H1 (cell line): ENCODE measurements at regions not wholly inside any gene's neighbourhood (a gene's known extent, or its start where the extent isn't known, plus 50 kb on each side); places are given as distances from the start of the nearest gene placed in this dataset.

ENCODE experiments used
- CTCF ChIA-PET: fragments of 300-600 bp; sonication (Branson Sonifier 250); formaldehyde crosslinking; loops from one replicate; lab custom pipeline; 2021; ENCODE audit not compliant: partially characterized antibody; lab: Charles Lee
- POLR2A ChIA-PET: fragments of 300-600 bp; sonication (Branson Sonifier 250); formaldehyde crosslinking; loops from one replicate; lab custom pipeline; 2021; ENCODE audit warnings: inconsistent platforms; ENCODE audit not compliant: partially characterized antibody; lab: Charles Lee
- DNase-seq, 2 experiments: peaks; one replicate each; pipeline versions ENCODE4 v3.0.0 to v3.0.0-alpha.2; 2010 to 2022; ENCODE audit warnings: low spot score in 2 of 2, low read depth in 1 of 2, mixed read lengths in 1 of 2
- FAIRE-seq: peaks from 2 replicates; lab custom pipeline; 2011; peaks lifted over from hg19 to GRCh38; lab: Jason Lieb, UNC
- H2AFZ ChIP-seq: 2 replicates; pipeline ENCODE4 v1.8.1; 2012; ENCODE audit warnings: low read length, inconsistent platforms
- H2AK5ac ChIP-seq: 2 replicates; pipeline ENCODE4 v1.6.1; 2013; ENCODE audit warnings: low read depth, low read length
- H2BK120ac ChIP-seq: replicated peaks from 2 replicates; pipeline ENCODE3; 2013; ENCODE audit warnings: low read depth, low read length, inconsistent platforms
- H2BK12ac ChIP-seq: 2 replicates; pipeline ENCODE4 v1.6.1; 2013; ENCODE audit warnings: low read depth, low read length
- H2BK15ac ChIP-seq: 2 replicates; pipeline ENCODE4 v1.6.1; 2013; ENCODE audit warnings: low read length
- H2BK20ac ChIP-seq: 2 replicates; pipeline ENCODE4 v1.6.1; 2013; ENCODE audit warnings: low read length
- H2BK5ac ChIP-seq: 2 replicates; pipeline ENCODE4 v1.6.1; 2013; ENCODE audit warnings: low read depth, low read length
- H3K14ac ChIP-seq: 2 replicates; pipeline ENCODE4 v1.6.1; 2013; ENCODE audit warnings: inconsistent platforms; ENCODE audit not compliant: insufficient read length
- H3K18ac ChIP-seq: 2 replicates; pipeline ENCODE4 v1.6.1; 2013; ENCODE audit warnings: low read length; ENCODE audit errors: extremely low read depth
- H3K23ac ChIP-seq: 2 replicates; pipeline ENCODE4 v1.6.1; 2013; ENCODE audit warnings: inconsistent platforms; ENCODE audit not compliant: insufficient read length
- H3K23me2 ChIP-seq: 2 replicates; pipeline ENCODE4 v1.6.1; 2013; ENCODE audit warnings: low read depth, low read length
- H3K27ac ChIP-seq: 2 replicates; pipeline ENCODE4 v1.6.1; 2011; ENCODE audit warnings: low read depth, low read length, inconsistent platforms
- H3K27me3 ChIP-seq, 4 experiments: replicated peaks in 1 of 4; 1 replicate in 1 of 4; 2 replicates in 3 of 4; pipeline versions ENCODE4 v1.6.1 to v1.8.1; 2011 to 2013; ENCODE audit warnings: low read length in 3 of 4, mild to moderate bottlenecking in 3 of 4, inconsistent platforms in 2 of 4, mixed read lengths in 2 of 4, moderate library complexity in 1 of 4; ENCODE audit not compliant: control insufficient read depth in 3 of 4, insufficient read depth in 3 of 4; ENCODE audit errors: extremely low read depth in 1 of 4
- H3K36me3 ChIP-seq, 4 experiments: 2 replicates each; pipeline versions ENCODE4 v1.6.1 to v1.8.1; 2011 to 2013; ENCODE audit warnings: mild to moderate bottlenecking in 4 of 4, low read length in 3 of 4, moderate library complexity in 2 of 4, control low read depth in 1 of 4, inconsistent platforms in 1 of 4; ENCODE audit not compliant: insufficient read depth in 4 of 4, control insufficient read depth in 2 of 4
- H3K4ac ChIP-seq: replicated peaks from 2 replicates; pipeline ENCODE3; 2013; ENCODE audit warnings: low read length, low read depth, mixed read lengths, inconsistent platforms; ENCODE audit not compliant: insufficient read length
- H3K4me1 ChIP-seq, 4 experiments: replicated peaks in 1 of 4; 1 replicate in 1 of 4; 2 replicates in 3 of 4; pipeline versions ENCODE4 v1.6.1 to v1.8.1; 2011 to 2013; ENCODE audit warnings: low read length in 3 of 4, inconsistent platforms in 2 of 4, mixed read lengths in 1 of 4; ENCODE audit not compliant: insufficient read depth in 4 of 4, control insufficient read depth in 3 of 4
- H3K4me2 ChIP-seq, 2 experiments: 2 replicates each; pipeline versions ENCODE4 v1.6.1 to v1.8.1; 2011 to 2013; ENCODE audit warnings: low read depth in 2 of 2, low read length in 2 of 2, control low read depth in 1 of 2, inconsistent platforms in 1 of 2, mild to moderate bottlenecking in 1 of 2; ENCODE audit not compliant: insufficient read depth in 1 of 2
- H3K4me3 ChIP-seq, 4 experiments: fragments of 200-600, 300-600 bp in 1 of 4; sonication (generic), shearing (Covaris generic), sonication (Bioruptor Twin) in 1 of 4; 2 replicates each; pipeline versions ENCODE4 v1.5.1 to v1.8.1; 2011 to 2016; ENCODE audit warnings: low read length in 4 of 4, low read depth in 3 of 4, control low read depth in 2 of 4, inconsistent platforms in 2 of 4, mild to moderate bottlenecking in 2 of 4, mixed read lengths in 1 of 4, moderate library complexity in 1 of 4; ENCODE audit not compliant: insufficient read depth in 2 of 4; ENCODE audit errors: extremely low read depth in 1 of 4
- H3K56ac ChIP-seq: replicated peaks from 2 replicates; pipeline ENCODE3; 2013; ENCODE audit warnings: low read depth, mild to moderate bottlenecking, mixed read lengths, low read length, inconsistent platforms; ENCODE audit not compliant: insufficient read length
- H3K79me1 ChIP-seq: 2 replicates; pipeline ENCODE4 v1.6.1; 2013; ENCODE audit warnings: low read depth, low read length, control low read depth
- H3K79me2 ChIP-seq, 2 experiments: 2 replicates each; pipeline versions ENCODE4 v1.6.1 to v1.8.1; 2012 to 2013; ENCODE audit warnings: low read length in 2 of 2, mild to moderate bottlenecking in 2 of 2, inconsistent platforms in 1 of 2; ENCODE audit not compliant: insufficient read depth in 2 of 2, control insufficient read depth in 1 of 2
- H3K9ac ChIP-seq, 4 experiments: replicated peaks in 1 of 4; 1 replicate in 1 of 4; 2 replicates in 3 of 4; pipeline versions ENCODE4 v1.6.1 to v1.8.1; 2011 to 2013; ENCODE audit warnings: low read depth in 3 of 4, low read length in 3 of 4, control low read depth in 2 of 4, mild to moderate bottlenecking in 2 of 4, moderate library complexity in 2 of 4, inconsistent platforms in 1 of 4; ENCODE audit errors: extremely low read depth in 1 of 4
- H3K9me3 ChIP-seq, 2 experiments: 2 replicates each; pipeline versions ENCODE4 v1.6.1 to v1.8.1; 2012 to 2013; ENCODE audit warnings: mild to moderate bottlenecking in 2 of 2, moderate library complexity in 2 of 2, control low read depth in 1 of 2, inconsistent platforms in 1 of 2, low read depth in 1 of 2, low read length in 1 of 2, mixed read lengths in 1 of 2; ENCODE audit not compliant: insufficient read depth in 2 of 2
- H4K20me1 ChIP-seq, 2 experiments: replicated peaks in 1 of 2; 2 replicates each; pipeline versions ENCODE3 to v1.8.1; 2011 to 2013; ENCODE audit warnings: inconsistent platforms in 2 of 2, low read length in 2 of 2, mild to moderate bottlenecking in 1 of 2; ENCODE audit not compliant: insufficient read depth in 2 of 2, control insufficient read depth in 1 of 2
- H4K5ac ChIP-seq: 2 replicates; pipeline ENCODE4 v1.6.1; 2013; ENCODE audit warnings: low read length, low read depth, mixed read lengths, inconsistent platforms; ENCODE audit not compliant: insufficient read length
- H4K8ac ChIP-seq: 2 replicates; pipeline ENCODE4 v1.8.0; 2013; ENCODE audit warnings: mild to moderate bottlenecking, moderate library complexity, low read length, inconsistent platforms; ENCODE audit not compliant: insufficient read depth; ENCODE audit errors: extremely low read depth
- H4K91ac ChIP-seq: replicated peaks from 2 replicates; pipeline ENCODE3; 2013; ENCODE audit warnings: low read length, mixed read lengths, inconsistent platforms; ENCODE audit not compliant: insufficient read length
- CEBPB ChIP-seq: IDR thresholded peaks from 2 replicates; pipeline ENCODE4 v1.6.1; 2012; ENCODE audit warnings: low read depth, low read length
- EGR1 ChIP-seq: IDR thresholded peaks from 2 replicates; pipeline ENCODE4 v1.6.1; 2011; ENCODE audit warnings: low read depth, low read length, borderline replicate concordance
- WGBS, 2 experiments: shearing (Covaris generic) in 1 of 2; methylation state at CpG; one replicate each; pipeline versions ENCODE4 v1.1.6 to v1.1.7; 2013 to 2015; ENCODE audit warnings: low lambda C conversion rate in 2 of 2, mixed read lengths in 2 of 2, inconsistent platforms in 1 of 2, low coverage in 1 of 2, missing lambda C conversion rate in 1 of 2; ENCODE audit not compliant: insufficient replicate concordance in 2 of 2, insufficient coverage in 1 of 2, insufficient read length in 1 of 2; ENCODE audit errors: extremely low coverage in 1 of 2, missing lambda C conversion rate in 1 of 2; 5-methylcytosine and 5-hydroxymethylcytosine counted together

DNA sequence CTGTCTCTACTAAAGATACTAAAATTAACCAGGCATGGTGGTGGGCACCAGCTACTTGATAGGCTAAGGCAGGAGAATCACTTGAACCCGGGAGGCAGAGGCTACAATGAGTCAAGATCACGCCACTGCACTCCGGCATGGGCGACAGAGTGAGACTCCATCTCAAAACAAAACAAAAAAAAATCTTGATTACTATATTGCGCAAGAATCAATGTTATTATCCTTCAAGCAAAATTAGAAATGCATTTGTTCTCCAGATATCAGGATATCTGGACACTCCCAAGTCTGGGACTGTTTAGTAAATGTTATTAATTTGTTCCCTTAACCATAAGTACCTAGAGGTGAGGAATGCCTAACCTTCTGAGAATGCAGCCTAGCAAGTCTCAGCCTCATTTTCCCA is 992.2 kb upstream of the PCDH20 start:
- Histone ChIP-seq H2BK15ac (no peak overlapping the region), H3K4ac (no peak overlapping the region), H3K36me3 (no peaks in the 10 kb centered on the region), H2AFZ (no peak overlapping the region), H2BK5ac (no peak overlapping the region), H3K79me2 (no peaks in the 10 kb centered on the region), H3K23ac (no peak overlapping the region), H2BK120ac (no peak overlapping the region), H3K9me3 (peaks cover 0 to 3% of the 10 kb centered on the region in 2 experiments; a peak in 1 of 4 replicates), H3K4me2 (no peak overlapping the region), H3K23me2 (no peaks in the 10 kb centered on the region), H2BK12ac (no peak overlapping the region), H3K79me1 (no peaks in the 10 kb centered on the region), H3K56ac (no peak overlapping the region), H3K27me3 (no peaks in the 10 kb centered on the region), H2AK5ac (no peak overlapping the region), H4K5ac (no peak overlapping the region), H4K91ac (no peak overlapping the region), H4K20me1 (no peaks in the 10 kb centered on the region), H3K9ac (no peak overlapping the region), H3K14ac (no peak overlapping the region), H4K8ac (no peak overlapping the region), H2BK20ac (no peak overlapping the region), H3K18ac (no peak overlapping the region), H3K27ac (no peak overlapping the region), H3K4me1 (no peaks in the 10 kb centered on the region), H3K4me3 (no peak overlapping the region)
- DNase-seq (no peak), FAIRE-seq (no peak)
- peak; percentile 74 for TF ChIP-seq CEBPB
- TF ChIP-seq EGR1: no peak
- ChIA-PET POLR2A (no interaction called here), CTCF (no interaction called here)
- WGBS, 2 experiments: 98% methylated on average over 5 of the region's 5 CpGs; no CpG with 5 or more reads in 1 of the 2 experiments
